ENCODE measurements at regions not wholly inside any gene's neighbourhood (a gene's known extent, or its start where the extent isn't known, plus 50 kb on each side); places are given as distances from the start of the nearest gene placed in this dataset.

GRCh38 chr10:6321880-6322279, 119.1 kb downstream of the PFKFB3 start:
- no peak for DNase-seq
- TF ChIP-seq CTCF (IDR thresholded peaks at IDR 0.05) = no peak
- Histone ChIP-seq H3K4me3 (no peak overlapping the region), H3K4me1 (no peaks in the 10 kb centered on the region), H3K27me3 (no peaks in the 10 kb centered on the region), H3K36me3 (no peaks in the 10 kb centered on the region), H3K9me3 (no peaks in the 10 kb centered on the region), H3K27ac (no peak overlapping the region)
- intact Hi-C loops (cut with DNase I) = no loop called here
- no peak for ATAC-seq

DNA sequence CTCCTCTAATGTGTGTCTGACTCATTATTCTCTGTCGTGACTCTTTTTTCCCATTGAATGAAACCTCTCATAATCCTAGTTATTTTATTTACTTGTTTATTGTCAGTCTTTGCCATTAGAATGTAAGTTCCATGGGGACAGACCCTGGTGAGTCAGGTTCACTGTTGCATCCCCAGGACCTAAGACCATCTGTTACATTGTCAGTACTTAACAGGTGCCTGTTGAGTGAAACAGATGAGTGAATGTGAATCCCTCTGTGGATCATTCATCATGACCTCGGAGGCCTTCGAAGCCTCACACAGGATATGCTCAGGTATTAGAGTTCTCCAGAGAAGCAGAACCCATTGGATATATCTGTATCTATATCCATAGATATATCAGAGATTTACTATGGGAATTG, 120.1 kb downstream of the PFKFB3 start:
- H3K9me3 ChIP-seq = no peaks in the 10 kb centered on the region
- H3K27me3 ChIP-seq = no peaks in the 10 kb centered on the region
- no peak overlapping the region for H3K27ac ChIP-seq
- intact Hi-C loops (cut with DNase I) = no loop called here
- no peak overlapping the region for H3K4me3 ChIP-seq
- no peaks in the 10 kb centered on the region for H3K36me3 ChIP-seq
- ATAC-seq (no peak), DNase-seq (no peak)
- no peaks in the 10 kb centered on the region for H3K4me1 ChIP-seq
- no peak for TF ChIP-seq CTCF (IDR thresholded peaks at IDR 0.05)

DNA sequence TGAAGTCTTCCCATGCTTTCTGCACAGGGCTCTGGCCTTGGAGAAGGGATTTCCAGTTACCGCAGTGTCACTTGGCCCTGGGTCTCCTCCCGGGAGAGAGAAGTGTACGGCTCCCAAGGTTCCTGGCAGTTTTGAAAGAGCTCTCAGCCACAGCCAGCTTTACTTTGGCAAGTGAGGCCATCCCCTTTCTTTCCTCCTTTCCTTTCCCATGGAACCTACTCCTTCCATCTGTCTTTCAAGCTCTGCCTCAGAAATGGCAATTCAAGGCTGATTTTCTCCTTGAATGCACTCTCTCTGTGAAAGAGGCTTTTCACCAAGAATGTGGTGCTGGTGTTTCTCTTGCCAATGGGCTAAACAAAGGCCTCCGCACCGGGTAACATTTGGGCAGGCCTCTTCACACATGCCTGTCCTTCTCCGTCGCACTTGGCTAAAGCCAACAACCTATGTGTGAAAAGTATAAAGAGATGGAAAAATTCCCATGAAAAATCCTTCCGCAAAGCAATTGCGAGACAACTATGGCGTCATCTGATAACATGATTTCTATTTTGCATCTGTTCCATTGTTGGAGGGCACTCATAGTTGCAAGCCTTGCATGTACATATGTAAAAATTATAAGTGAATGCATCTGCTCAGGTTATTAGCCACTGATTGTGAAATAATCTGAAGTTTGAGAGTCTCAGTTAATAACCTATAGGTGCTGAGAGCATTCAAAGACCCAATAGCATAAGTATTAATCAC, 125.4 kb downstream of the PFKFB3 start:
- Histone ChIP-seq H3K27ac (no peak overlapping the region), H3K4me1 (no peaks in the 10 kb centered on the region), H3K36me3 (no peaks in the 10 kb centered on the region), H3K27me3 (no peaks in the 10 kb centered on the region), H3K9me3 (no peaks in the 10 kb centered on the region), H3K4me3 (no peak overlapping the region)
- DNase-seq (no peak), ATAC-seq (no peak)
- intact Hi-C loops (cut with DNase I) = no loop called here
- TF ChIP-seq CTCF (IDR thresholded peaks at IDR 0.05) = no peak

- no peaks in the 10 kb centered on the region for H3K36me3 ChIP-seq
- ATAC-seq = peak; percentile 61
- no peak overlapping the region for H3K4me3 ChIP-seq
- no peak for DNase-seq
- intact Hi-C loops (cut with DNase I) = no loop called here
- TF ChIP-seq CTCF (IDR thresholded peaks at IDR 0.05) = no peak
- no peak overlapping the region for H3K27ac ChIP-seq
- no peaks in the 10 kb centered on the region for H3K9me3 ChIP-seq
- H3K4me1 ChIP-seq = no peaks in the 10 kb centered on the region
- no peaks in the 10 kb centered on the region for H3K27me3 ChIP-seq
Measured at GRCh38 chr10:6328699-6329423, 126.1 kb downstream of the PFKFB3 start.

- Histone ChIP-seq H3K27me3 (no peaks in the 10 kb centered on the region), H3K4me3 (no peak overlapping the region), H3K36me3 (no peaks in the 10 kb centered on the region), H3K27ac (no peak overlapping the region), H3K4me1 (no peaks in the 10 kb centered on the region), H3K9me3 (no peaks in the 10 kb centered on the region)
- TF ChIP-seq CTCF (IDR thresholded peaks at IDR 0.05) = no peak
- intact Hi-C loops (cut with DNase I) = no loop called here
- ATAC-seq (no peak), DNase-seq (no peak)
Measured at GRCh38 chr10:6333086-6333485, 130.4 kb downstream of the PFKFB3 start.
